HS-5 (cell line): ENCODE measurements at regions not wholly inside any gene's neighbourhood (a gene's known extent, or its start where the extent isn't known, plus 50 kb on each side); places are given as distances from the start of the nearest gene placed in this dataset.

ENCODE experiments used
- DNase-seq: peaks from one replicate; pipeline ENCODE4 v3.0.0-alpha.2; 2012; ENCODE audit warnings: low read depth

- no peak for DNase-seq
Measured at GRCh38 chr4:38422850-38423249, 241.1 kb upstream of the KLF3 start.

GRCh38 chr4:38424151-38424871 is 239.7 kb upstream of the KLF3 start:
- DNase-seq = no peak

DNA sequence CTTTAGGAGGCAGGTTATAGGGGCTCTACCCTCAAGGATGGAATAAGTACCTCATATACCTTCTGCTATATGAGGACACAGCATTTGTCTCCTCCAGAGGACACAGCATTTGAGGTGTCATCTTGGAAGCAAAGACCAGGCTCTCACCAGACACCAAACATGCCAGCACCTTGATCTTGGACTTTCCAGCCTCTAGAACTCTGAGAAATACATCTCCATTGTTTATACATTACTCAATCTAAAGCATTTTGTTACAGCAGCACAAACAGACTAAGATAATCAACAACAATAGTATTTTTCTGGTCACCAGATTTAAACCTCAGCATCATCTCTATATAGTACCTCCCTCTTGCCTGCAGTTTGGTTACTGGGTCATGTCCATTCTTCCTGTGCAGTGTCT is 237.5 kb upstream of the KLF3 start:
- no peak for DNase-seq

GRCh38 chr4:38430841-38431240 is 233.2 kb upstream of the KLF3 start:
- no peak for DNase-seq

DNA sequence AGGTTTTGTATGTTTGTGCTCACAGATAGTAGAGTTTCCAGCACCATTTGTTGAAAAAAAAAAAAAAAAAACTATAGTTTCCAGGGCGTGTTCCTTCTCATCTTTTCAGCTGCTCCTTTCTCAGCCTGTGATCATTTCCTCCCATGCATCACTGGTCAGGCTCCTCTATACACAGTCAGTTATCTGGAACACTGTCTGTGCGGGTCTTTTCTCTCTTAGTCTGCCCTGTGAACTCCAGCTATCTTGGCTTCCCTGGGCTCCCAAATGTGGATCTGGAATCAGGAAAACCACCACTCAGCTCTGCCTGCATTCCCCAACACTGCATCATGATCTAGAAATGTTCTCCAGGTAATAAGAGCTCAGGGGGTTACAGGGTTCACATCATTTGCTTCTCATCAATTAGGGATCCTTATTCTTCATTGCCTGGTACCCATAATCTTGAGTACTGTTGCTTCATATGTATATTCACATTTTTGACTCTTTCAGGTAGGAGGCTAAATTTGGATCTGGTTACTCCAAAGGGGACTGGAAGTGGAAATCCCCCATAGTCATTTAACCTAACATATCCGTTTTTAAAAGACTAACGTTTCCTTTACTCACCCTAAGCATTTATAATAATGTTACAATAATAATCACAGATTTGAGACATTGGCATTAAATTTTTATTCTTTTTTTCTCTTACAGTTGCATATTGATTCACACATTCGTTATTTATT is 221.8 kb upstream of the KLF3 start:
- no peak for DNase-seq

DNA sequence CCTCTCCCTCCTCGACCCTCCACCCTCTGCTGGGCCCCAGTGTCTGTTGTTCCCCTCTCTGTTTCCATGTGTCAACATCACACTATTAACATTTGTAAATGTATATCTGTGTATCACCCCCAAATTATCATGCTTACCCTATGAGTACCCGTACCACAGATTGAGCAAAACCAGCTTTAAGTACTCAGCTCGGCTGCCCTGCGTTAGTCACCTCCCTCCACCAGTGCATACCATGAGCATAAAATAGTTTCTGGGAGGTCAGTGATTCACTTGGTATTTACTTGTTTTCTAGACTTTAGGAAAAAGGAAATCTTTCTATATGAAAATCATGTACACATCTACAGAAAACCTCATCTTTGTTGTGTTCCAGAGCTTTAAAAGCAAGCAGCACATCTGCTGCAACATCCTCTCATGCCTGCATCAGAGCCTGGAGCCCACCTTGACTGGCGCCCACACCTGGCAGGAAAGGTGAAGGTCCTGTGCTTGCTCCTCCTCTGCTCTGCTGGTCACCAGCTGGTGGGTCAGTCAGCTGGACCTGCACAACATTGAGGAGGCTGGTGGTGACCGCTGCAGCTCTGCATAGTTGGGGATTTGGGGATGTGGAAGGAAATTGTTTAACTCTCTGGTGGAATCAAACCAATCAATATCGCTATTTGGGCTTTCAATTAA is 214.4 kb upstream of the KLF3 start:
- DNase-seq = peak; percentile 67

- DNase-seq = no peak
Measured at GRCh38 chr4:38452009-38452408, 212.0 kb upstream of the KLF3 start.

DNA sequence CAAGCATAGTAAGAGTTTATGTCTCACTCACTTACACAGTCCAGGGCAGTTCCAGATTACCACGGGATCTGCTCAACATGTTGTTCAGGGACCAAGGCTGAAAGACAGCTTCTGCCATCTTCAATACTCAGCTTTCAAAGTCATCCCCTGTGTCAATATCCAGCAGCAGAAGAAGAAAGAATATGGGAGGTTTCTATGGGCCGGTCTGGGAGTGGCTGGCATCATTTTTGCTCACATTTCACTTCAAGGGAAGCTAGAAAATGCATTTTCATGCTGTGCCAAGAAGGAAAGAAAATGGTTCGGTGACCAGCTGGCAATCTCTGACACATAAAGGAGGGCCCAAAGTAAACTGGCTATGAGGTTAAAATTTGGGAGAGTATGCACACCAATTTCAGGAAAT is 211.5 kb upstream of the KLF3 start:
- no peak for DNase-seq

- no peak for DNase-seq
Measured at GRCh38 chr4:38453253-38453881, 210.6 kb upstream of the KLF3 start.

DNA sequence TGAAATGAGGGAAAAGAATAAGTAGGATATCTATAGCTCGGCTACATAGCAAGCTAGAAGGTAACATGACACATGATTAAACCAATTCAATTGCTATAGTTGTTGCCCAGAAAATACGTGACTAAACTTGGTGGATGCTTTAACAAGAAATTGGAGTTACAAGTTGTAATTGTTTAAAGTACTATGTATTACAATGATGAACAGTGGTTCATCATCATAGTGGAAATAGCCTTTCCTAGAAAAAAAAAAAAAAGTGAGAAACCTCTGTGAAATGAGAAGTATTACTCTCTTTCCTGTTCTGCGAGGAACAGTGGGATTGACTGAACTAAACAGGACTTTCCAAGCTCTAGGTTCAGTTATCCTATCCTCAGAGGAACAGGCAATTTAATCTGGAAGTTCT is 209.7 kb upstream of the KLF3 start:
- no peak for DNase-seq

- DNase-seq = no peak
Measured at GRCh38 chr4:38455092-38455862, 208.7 kb upstream of the KLF3 start.

- no peak for DNase-seq
Measured at GRCh38 chr4:38456096-38456495, 207.9 kb upstream of the KLF3 start.

GRCh38 chr4:38461342-38461741 is 202.7 kb upstream of the KLF3 start:
- DNase-seq = no peak

- DNase-seq = no peak
Measured at GRCh38 chr4:38462367-38463055, 201.5 kb upstream of the KLF3 start.

DNA sequence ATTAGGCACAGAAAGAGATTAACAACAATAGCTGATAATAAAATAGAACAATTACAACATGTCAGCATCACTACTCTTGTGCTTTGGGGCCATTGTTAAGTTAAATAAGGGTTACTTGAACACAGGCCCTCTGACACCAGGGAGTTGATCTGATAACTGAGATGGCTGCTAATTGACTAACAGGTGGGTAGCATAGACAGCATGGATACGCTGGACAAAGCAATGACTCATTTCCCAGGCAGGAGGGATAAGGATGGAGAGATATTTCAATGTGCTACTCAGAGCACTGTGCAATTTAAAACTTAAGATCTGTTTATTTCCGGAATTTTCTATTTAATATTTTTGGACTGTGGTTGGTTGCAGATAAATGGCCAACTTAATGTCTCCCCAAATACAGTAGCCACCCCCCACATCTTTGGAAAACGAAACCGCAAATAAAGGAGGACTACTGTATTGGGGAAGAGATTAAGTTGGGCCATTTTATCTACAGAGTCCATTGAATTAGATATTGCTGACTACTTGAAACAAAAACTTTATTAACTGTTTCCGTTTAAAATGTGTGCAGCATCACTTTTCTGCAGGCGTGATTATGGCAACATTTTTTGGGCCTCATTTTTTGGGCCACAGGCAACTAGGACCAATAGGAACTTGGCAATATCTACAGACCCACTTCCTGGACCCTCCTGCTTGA is 200.6 kb upstream of the KLF3 start:
- DNase-seq = no peak

DNA sequence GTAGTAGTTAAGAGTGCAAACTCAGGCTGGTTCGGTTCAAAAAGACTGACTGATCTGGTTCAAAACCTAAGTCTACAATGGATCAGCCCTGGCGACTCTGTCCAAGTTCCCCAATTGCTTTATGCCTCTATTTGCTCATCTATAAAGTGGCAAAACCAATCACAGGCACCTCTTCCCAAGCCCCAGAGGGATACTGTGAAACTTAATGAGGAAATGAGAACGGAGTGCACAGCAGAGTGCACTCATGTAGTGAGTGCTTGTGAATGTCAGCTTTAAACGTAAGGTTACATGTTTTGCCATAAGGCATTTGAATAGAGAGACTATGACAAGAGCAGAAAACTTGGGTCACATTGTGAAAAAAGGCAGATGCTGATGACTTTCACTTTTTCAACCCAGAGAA is 199.7 kb upstream of the KLF3 start:
- DNase-seq = no peak

GRCh38 chr4:38466401-38466800 is 197.6 kb upstream of the KLF3 start:
- DNase-seq = no peak

DNA sequence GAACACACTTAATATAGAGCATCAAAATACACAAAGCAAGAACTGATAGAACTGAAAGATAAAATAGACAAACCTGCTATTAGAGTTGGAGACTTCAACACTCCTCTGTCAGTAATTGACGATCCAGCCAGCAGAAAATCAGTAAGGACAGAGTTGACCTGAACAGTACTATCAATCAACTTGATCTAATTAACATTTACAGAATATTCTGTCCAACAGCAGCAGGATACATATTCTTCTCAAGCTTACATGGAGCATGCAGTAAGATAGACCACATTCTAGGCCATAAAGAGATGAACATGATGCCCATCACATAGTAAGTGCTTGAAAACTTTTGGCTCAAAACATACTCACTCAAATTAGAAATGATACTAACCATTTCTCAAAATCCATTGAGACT is 196.7 kb upstream of the KLF3 start:
- DNase-seq = no peak

GRCh38 chr4:38468339-38468866 is 195.6 kb upstream of the KLF3 start:
- no peak for DNase-seq

- DNase-seq = no peak
Measured at GRCh38 chr4:38469410-38469809, 194.6 kb upstream of the KLF3 start.
